Neural cell (in vitro differentiated cells): ENCODE measurements at regions not wholly inside any gene's neighbourhood (a gene's known extent, or its start where the extent isn't known, plus 50 kb on each side); places are given as distances from the start of the nearest gene placed in this dataset.

Experiments
- EP300 ChIP-seq: fragments of 450-650 bp; conservative IDR thresholded peaks from 2 replicates; pipeline ENCODE4 v1.6.1; 2014; ENCODE audit warnings: antibody characterized with exemption, mild to moderate bottlenecking, moderate library complexity; ENCODE audit not compliant: poor library complexity, severe bottlenecking
- RAD21 ChIP-seq: fragments of 450-650 bp; conservative IDR thresholded peaks from 2 replicates; pipeline ENCODE4 v1.6.1; 2014; ENCODE audit warnings: antibody characterized with exemption, mild to moderate bottlenecking, moderate library complexity
- TAF1 ChIP-seq: IDR thresholded peaks from 2 replicates; pipeline ENCODE4 v1.6.1; 2012; ENCODE audit warnings: low read depth
- TF ChIP-seq, protein P1 (sequence below): fragments of 450-650 bp; IDR thresholded peaks from 2 replicates; pipeline ENCODE4 v1.5.1; 2014; ENCODE audit warnings: antibody characterized with exemption, mild to moderate bottlenecking, moderate library complexity; ENCODE audit not compliant: poor library complexity, severe bottlenecking

GRCh38 chr6:138550346-138550767 lies 51.1 kb upstream of the NHSL1 start:
- TF ChIP-seq EP300, result no peak
- TF ChIP-seq, protein P1, sequence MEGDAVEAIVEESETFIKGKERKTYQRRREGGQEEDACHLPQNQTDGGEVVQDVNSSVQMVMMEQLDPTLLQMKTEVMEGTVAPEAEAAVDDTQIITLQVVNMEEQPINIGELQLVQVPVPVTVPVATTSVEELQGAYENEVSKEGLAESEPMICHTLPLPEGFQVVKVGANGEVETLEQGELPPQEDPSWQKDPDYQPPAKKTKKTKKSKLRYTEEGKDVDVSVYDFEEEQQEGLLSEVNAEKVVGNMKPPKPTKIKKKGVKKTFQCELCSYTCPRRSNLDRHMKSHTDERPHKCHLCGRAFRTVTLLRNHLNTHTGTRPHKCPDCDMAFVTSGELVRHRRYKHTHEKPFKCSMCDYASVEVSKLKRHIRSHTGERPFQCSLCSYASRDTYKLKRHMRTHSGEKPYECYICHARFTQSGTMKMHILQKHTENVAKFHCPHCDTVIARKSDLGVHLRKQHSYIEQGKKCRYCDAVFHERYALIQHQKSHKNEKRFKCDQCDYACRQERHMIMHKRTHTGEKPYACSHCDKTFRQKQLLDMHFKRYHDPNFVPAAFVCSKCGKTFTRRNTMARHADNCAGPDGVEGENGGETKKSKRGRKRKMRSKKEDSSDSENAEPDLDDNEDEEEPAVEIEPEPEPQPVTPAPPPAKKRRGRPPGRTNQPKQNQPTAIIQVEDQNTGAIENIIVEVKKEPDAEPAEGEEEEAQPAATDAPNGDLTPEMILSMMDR, result no peak
- TF ChIP-seq TAF1, result no peak
- TF ChIP-seq RAD21, result no peak
